SK-N-SH treated with all-trans-retinoic acid at 6 μM for 48 hours (cell line): ENCODE measurements at regions not wholly inside any gene's neighbourhood (a gene's known extent, or its start where the extent isn't known, plus 50 kb on each side); places are given as distances from the start of the nearest gene placed in this dataset.

ENCODE experiments used
- ATAC-seq: fragments of 200-7000 bp; cut with Tn5 transposase; 3 replicates; pipeline ENCODE4 v1.9.1; 2020; ENCODE audit warnings: mild to moderate bottlenecking, moderate library complexity
- ARNTL ChIP-seq: fragments of 450-650 bp; formaldehyde crosslinking; IDR thresholded peaks from 2 replicates; pipeline ENCODE4 v1.5.0; 2020; ENCODE audit warnings: low read depth, mild to moderate bottlenecking, moderate library complexity, borderline replicate concordance
- BACH2 ChIP-seq: fragments of 250-450 bp; sonication (Bioruptor Pico); IDR thresholded peaks from 2 replicates; pipeline ENCODE4 v1.9.0; 2021; ENCODE audit warnings: mild to moderate bottlenecking, borderline replicate concordance
- CSDC2 ChIP-seq: fragments of 250-450 bp; sonication (Bioruptor Pico); IDR thresholded peaks from 2 replicates; pipeline ENCODE4 v1.5.0; 2020; ENCODE audit warnings: mild to moderate bottlenecking, moderate library complexity
- ESRRG ChIP-seq: fragments of 250-450 bp; sonication (Bioruptor Pico); IDR thresholded peaks from 2 replicates; pipeline ENCODE4 v1.6.1; 2021; ENCODE audit warnings: mild to moderate bottlenecking
- ISL1 ChIP-seq: fragments of 250-450 bp; sonication (Bioruptor Pico); IDR thresholded peaks from 2 replicates; pipeline ENCODE4 v2.1.2; 2022; ENCODE audit warnings: mild to moderate bottlenecking, moderate library complexity
- OSR1 ChIP-seq: fragments of 250-450 bp; sonication (Bioruptor Pico); IDR thresholded peaks from 2 replicates; pipeline ENCODE4 v1.8.0; 2022; ENCODE audit warnings: moderate library complexity, mild to moderate bottlenecking, inconsistent platforms
- RARB ChIP-seq: fragments of 250-450 bp; sonication (Bioruptor Pico); IDR thresholded peaks from 2 replicates; pipeline ENCODE4 v1.8.0; 2021; ENCODE audit warnings: mild to moderate bottlenecking, moderate library complexity
- SNAI2 ChIP-seq: fragments of 250-450 bp; sonication (Bioruptor Pico); IDR thresholded peaks from 2 replicates; pipeline ENCODE4 v1.5.0; 2020; ENCODE audit warnings: mild to moderate bottlenecking, moderate library complexity
- TCF4 ChIP-seq: fragments of 250-450 bp; sonication (Bioruptor Pico); IDR thresholded peaks from 2 replicates; pipeline ENCODE4 v1.8.0; 2021; ENCODE audit warnings: mild to moderate bottlenecking, moderate library complexity, borderline replicate concordance
- TOX ChIP-seq: fragments of 250-450 bp; sonication (Bioruptor Pico); IDR thresholded peaks from 2 replicates; pipeline ENCODE4 v1.8.0; 2021; ENCODE audit warnings: mild to moderate bottlenecking, moderate library complexity, borderline replicate concordance
- ZC3H10 ChIP-seq: fragments of 250-450 bp; sonication (Bioruptor Pico); IDR thresholded peaks from 2 replicates; pipeline ENCODE4 v1.5.1; 2021; ENCODE audit warnings: mild to moderate bottlenecking, moderate library complexity
- ZFP3 ChIP-seq: fragments of 250-450 bp; sonication (Bioruptor Pico); IDR thresholded peaks from 2 replicates; pipeline ENCODE4 v1.5.0; 2020; ENCODE audit warnings: mild to moderate bottlenecking, moderate library complexity
- ZFP30 ChIP-seq: fragments of 450-650 bp; formaldehyde crosslinking; IDR thresholded peaks from 2 replicates; pipeline ENCODE4 v1.5.0; 2022; ENCODE audit warnings: mild to moderate bottlenecking, moderate library complexity
- ZNF70 ChIP-seq: fragments of 450-650 bp; formaldehyde crosslinking; IDR thresholded peaks from 2 replicates; pipeline ENCODE4 v1.5.0; 2020; ENCODE audit warnings: mild to moderate bottlenecking, moderate library complexity
- ZNF8 ChIP-seq: fragments of 450-650 bp; formaldehyde crosslinking; IDR thresholded peaks from 2 replicates; pipeline ENCODE4 v1.5.0; 2020; ENCODE audit warnings: mild to moderate bottlenecking, moderate library complexity
- TF ChIP-seq, protein P1 (sequence below): fragments of 250-450 bp; sonication (Bioruptor Pico); IDR thresholded peaks from 2 replicates; pipeline ENCODE4 v1.5.0; 2020; ENCODE audit warnings: mild to moderate bottlenecking, moderate library complexity
- TF ChIP-seq, protein P2 (sequence below): fragments of 250-450 bp; sonication (Bioruptor Pico); IDR thresholded peaks from 2 replicates; pipeline ENCODE4 v1.8.0; 2020; ENCODE audit warnings: mild to moderate bottlenecking, moderate library complexity, borderline replicate concordance
- TF ChIP-seq, protein P3 (sequence below): fragments of 250-450 bp; sonication (Bioruptor Pico); IDR thresholded peaks from 2 replicates; pipeline ENCODE4 v1.5.1; 2020; ENCODE audit warnings: low read depth, mild to moderate bottlenecking, moderate library complexity
- TF ChIP-seq, protein P4 (sequence below): fragments of 250-450 bp; sonication (Bioruptor Pico); IDR thresholded peaks from 2 replicates; pipeline ENCODE4 v1.8.0; 2021; ENCODE audit warnings: low read depth, mild to moderate bottlenecking, moderate library complexity, borderline replicate concordance
- TF ChIP-seq, protein P5 (sequence below): fragments of 250-450 bp; sonication (Bioruptor Pico); IDR thresholded peaks from 2 replicates; pipeline ENCODE4 v1.5.1; 2021; ENCODE audit warnings: mild to moderate bottlenecking, moderate library complexity

DNA sequence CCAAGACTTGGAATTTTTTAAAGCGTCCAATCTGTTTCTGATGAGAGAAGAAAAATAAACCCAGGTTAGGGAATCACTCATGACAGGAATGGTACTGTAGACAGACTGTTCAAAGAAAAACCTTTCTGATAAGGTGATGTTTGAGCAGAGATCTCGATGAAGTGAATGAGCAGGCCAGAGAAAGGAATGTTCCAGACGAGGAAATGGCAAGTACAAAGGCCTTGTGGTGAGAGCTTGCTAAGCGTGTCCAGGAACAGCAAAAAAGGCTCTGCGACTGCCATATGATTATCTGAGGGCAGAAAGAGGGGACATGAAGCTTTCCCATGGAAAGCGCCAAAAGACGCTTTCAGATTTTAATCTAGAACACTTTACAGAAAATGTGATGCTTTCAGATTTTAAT is 458.4 kb upstream of the SOX5 start (continued):
- TF ChIP-seq, protein P1, sequence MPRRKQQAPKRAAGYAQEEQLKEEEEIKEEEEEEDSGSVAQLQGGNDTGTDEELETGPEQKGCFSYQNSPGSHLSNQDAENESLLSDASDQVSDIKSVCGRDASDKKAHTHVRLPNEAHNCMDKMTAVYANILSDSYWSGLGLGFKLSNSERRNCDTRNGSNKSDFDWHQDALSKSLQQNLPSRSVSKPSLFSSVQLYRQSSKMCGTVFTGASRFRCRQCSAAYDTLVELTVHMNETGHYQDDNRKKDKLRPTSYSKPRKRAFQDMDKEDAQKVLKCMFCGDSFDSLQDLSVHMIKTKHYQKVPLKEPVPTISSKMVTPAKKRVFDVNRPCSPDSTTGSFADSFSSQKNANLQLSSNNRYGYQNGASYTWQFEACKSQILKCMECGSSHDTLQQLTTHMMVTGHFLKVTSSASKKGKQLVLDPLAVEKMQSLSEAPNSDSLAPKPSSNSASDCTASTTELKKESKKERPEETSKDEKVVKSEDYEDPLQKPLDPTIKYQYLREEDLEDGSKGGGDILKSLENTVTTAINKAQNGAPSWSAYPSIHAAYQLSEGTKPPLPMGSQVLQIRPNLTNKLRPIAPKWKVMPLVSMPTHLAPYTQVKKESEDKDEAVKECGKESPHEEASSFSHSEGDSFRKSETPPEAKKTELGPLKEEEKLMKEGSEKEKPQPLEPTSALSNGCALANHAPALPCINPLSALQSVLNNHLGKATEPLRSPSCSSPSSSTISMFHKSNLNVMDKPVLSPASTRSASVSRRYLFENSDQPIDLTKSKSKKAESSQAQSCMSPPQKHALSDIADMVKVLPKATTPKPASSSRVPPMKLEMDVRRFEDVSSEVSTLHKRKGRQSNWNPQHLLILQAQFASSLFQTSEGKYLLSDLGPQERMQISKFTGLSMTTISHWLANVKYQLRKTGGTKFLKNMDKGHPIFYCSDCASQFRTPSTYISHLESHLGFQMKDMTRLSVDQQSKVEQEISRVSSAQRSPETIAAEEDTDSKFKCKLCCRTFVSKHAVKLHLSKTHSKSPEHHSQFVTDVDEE = no peak
- TF ChIP-seq RARB = no peak

DNA sequence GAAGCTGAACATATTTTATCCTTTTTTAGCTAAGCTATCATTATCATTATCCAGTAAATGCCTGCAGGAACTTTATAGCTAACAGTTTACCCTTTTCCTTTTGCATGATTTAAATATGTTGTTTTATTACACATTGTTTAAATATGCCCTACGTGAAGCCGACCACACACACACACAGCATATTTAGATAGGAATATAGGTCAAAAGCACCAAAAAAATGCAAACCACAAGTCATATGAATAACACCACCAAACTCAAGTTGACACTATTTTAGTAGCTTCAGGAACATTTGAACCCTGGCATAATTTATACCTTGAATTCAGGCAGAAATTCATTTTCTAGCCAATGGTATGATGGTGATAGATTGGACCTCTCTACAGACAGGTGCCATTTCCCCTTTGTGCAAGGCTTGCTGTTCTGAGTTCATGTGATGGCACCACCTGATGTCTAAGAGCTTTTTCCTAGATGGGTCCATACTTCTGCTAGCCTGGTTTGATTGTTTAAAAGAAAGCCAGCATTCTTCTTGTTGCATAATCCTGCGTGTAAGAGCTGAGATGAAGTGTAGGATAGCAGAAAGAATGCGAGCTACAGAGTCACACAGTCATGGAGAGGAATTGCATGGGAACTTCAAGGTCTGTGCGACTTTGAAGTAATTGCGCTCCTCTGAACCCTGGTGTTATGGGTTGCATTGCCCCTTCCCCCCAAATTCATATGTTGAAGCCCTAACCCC is 454.8 kb upstream of the SOX5 start:
- no peak for TF ChIP-seq ZFP3
- TF ChIP-seq ISL1 (CRISPR knock-in tag) = no peak
- TF ChIP-seq ARNTL = no peak
- no peak for TF ChIP-seq ESRRG (CRISPR knock-in tag)
- TF ChIP-seq, protein P2, sequence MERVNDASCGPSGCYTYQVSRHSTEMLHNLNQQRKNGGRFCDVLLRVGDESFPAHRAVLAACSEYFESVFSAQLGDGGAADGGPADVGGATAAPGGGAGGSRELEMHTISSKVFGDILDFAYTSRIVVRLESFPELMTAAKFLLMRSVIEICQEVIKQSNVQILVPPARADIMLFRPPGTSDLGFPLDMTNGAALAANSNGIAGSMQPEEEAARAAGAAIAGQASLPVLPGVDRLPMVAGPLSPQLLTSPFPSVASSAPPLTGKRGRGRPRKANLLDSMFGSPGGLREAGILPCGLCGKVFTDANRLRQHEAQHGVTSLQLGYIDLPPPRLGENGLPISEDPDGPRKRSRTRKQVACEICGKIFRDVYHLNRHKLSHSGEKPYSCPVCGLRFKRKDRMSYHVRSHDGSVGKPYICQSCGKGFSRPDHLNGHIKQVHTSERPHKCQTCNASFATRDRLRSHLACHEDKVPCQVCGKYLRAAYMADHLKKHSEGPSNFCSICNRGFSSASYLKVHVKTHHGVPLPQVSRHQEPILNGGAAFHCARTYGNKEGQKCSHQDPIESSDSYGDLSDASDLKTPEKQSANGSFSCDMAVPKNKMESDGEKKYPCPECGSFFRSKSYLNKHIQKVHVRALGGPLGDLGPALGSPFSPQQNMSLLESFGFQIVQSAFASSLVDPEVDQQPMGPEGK (CRISPR knock-in tag) = no peak
- no peak for TF ChIP-seq ZNF70 (CRISPR knock-in tag)
- no peak for TF ChIP-seq BACH2 (CRISPR knock-in tag)
- no peak for TF ChIP-seq ZNF8 (CRISPR knock-in tag)
- TF ChIP-seq, protein P1 = no peak
- no peak for TF ChIP-seq SNAI2 (CRISPR knock-in tag)
- no peak for TF ChIP-seq ZFP30
- no peak for TF ChIP-seq OSR1
- TF ChIP-seq TOX = no peak
- TF ChIP-seq ZC3H10 = no peak
- no peak for TF ChIP-seq CSDC2 (CRISPR knock-in tag)
- no peak for TF ChIP-seq RARB
- TF ChIP-seq TCF4 = no peak
- TF ChIP-seq, protein P3, sequence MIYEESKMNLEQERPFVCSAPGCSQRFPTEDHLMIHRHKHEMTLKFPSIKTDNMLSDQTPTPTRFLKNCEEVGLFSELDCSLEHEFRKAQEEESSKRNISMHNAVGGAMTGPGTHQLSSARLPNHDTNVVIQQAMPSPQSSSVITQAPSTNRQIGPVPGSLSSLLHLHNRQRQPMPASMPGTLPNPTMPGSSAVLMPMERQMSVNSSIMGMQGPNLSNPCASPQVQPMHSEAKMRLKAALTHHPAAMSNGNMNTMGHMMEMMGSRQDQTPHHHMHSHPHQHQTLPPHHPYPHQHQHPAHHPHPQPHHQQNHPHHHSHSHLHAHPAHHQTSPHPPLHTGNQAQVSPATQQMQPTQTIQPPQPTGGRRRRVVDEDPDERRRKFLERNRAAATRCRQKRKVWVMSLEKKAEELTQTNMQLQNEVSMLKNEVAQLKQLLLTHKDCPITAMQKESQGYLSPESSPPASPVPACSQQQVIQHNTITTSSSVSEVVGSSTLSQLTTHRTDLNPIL (CRISPR knock-in tag) = no peak
- TF ChIP-seq, protein P4, sequence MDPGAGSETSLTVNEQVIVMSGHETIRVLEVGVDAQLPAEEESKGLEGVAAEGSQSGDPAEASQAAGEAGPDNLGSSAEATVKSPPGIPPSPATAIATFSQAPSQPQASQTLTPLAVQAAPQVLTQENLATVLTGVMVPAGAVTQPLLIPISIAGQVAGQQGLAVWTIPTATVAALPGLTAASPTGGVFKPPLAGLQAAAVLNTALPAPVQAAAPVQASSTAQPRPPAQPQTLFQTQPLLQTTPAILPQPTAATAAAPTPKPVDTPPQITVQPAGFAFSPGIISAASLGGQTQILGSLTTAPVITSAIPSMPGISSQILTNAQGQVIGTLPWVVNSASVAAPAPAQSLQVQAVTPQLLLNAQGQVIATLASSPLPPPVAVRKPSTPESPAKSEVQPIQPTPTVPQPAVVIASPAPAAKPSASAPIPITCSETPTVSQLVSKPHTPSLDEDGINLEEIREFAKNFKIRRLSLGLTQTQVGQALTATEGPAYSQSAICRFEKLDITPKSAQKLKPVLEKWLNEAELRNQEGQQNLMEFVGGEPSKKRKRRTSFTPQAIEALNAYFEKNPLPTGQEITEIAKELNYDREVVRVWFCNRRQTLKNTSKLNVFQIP (CRISPR knock-in tag) = no peak
- TF ChIP-seq, protein P5, sequence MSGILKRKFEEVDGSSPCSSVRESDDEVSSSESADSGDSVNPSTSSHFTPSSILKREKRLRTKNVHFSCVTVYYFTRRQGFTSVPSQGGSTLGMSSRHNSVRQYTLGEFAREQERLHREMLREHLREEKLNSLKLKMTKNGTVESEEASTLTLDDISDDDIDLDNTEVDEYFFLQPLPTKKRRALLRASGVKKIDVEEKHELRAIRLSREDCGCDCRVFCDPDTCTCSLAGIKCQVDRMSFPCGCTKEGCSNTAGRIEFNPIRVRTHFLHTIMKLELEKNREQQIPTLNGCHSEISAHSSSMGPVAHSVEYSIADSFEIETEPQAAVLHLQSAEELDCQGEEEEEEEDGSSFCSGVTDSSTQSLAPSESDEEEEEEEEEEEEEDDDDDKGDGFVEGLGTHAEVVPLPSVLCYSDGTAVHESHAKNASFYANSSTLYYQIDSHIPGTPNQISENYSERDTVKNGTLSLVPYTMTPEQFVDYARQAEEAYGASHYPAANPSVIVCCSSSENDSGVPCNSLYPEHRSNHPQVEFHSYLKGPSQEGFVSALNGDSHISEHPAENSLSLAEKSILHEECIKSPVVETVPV (CRISPR knock-in tag) = no peak
- TF ChIP-seq, all 23 proteins: peak for 0
- ATAC-seq = no peak
